GM12878 (cell line): ENCODE measurements at regions not wholly inside any gene's neighbourhood (a gene's known extent, or its start where the extent isn't known, plus 50 kb on each side); places are given as distances from the start of the nearest gene placed in this dataset.

ENCODE experiments used
- ATAC-seq: fragments of 200-7000 bp; cut with Tn5 transposase; 3 replicates; pipeline ENCODE4 v1.9.1; 2020; ENCODE audit warnings: mild to moderate bottlenecking, moderate library complexity
- BruUV-seq: library from RNA; stranded (reverse); fragments of 400-500 nt; replicated peaks from 2 replicates; lab custom pipeline; 2021; lab: Mats Ljungman, UMichigan
- CTCF ChIA-PET: fragments of 300-600 bp; sonication (Branson Sonifier 250); formaldehyde crosslinking; extraction: SDS; loops from one replicate; lab custom pipeline; 2021; ENCODE audit warnings: inconsistent platforms; lab: Yijun Ruan, JAX
- POLR2A ChIA-PET: fragments of 350-600 bp; formaldehyde crosslinking; extraction: SDS; loops from one replicate; lab custom pipeline; 2021; ENCODE audit warnings: inconsistent platforms; lab: Charles Lee
- RAD21 ChIA-PET: fragments of 300-600 bp; sonication (Branson Sonifier 250); formaldehyde crosslinking; loops from one replicate; lab custom pipeline; 2023; ENCODE audit warnings: antibody characterized with exemption; ENCODE audit not compliant: unreplicated experiment; lab: Charles Lee
- SMC1A ChIA-PET: fragments of 300-600 bp; sonication (Branson Sonifier 250); formaldehyde crosslinking; loops from one replicate; lab custom pipeline; 2023; ENCODE audit not compliant: unreplicated experiment, uncharacterized antibody; lab: Charles Lee
- DNase-seq: peaks from one replicate; pipeline ENCODE4 v3.0.0-alpha.2; 2011; ENCODE audit warnings: low read depth, low spot score
- FAIRE-seq: peaks from 3 replicates; lab custom pipeline; 2011; peaks lifted over from hg19 to GRCh38; lab: Jason Lieb, UNC
- H2AFZ ChIP-seq: 2 replicates; pipeline ENCODE4 v1.6.0; 2011; ENCODE audit warnings: low read depth, low read length, control low read depth; ENCODE audit not compliant: control insufficient read depth
- H3K27ac ChIP-seq: 2 replicates; pipeline ENCODE4 v1.5.1; 2011; ENCODE audit warnings: control low read depth; ENCODE audit not compliant: control insufficient read depth, insufficient read depth
- H3K27me3 ChIP-seq, 2 experiments: replicated peaks in 1 of 2; 2 replicates each; pipeline versions ENCODE4 v1.6.0 to v1.6.1; 2011; ENCODE audit warnings: low read length in 1 of 2; ENCODE audit not compliant: control insufficient read depth in 2 of 2, insufficient read depth in 2 of 2
- H3K36me3 ChIP-seq, 2 experiments: 2 replicates each; pipeline ENCODE4 v1.5.1; 2011; ENCODE audit warnings: low read length in 1 of 2; ENCODE audit not compliant: control insufficient read depth in 2 of 2, insufficient read depth in 2 of 2
- H3K4me1 ChIP-seq: 2 replicates; pipeline ENCODE4 v1.6.1; 2011; ENCODE audit warnings: mild to moderate bottlenecking, low read length, moderate library complexity, mixed read lengths; ENCODE audit not compliant: control insufficient read depth, insufficient read depth
- H3K4me2 ChIP-seq: 2 replicates; pipeline ENCODE4 v1.6.0; 2011; ENCODE audit warnings: control low read depth; ENCODE audit not compliant: control insufficient read depth, insufficient read depth
- H3K4me3 ChIP-seq: fragments of 200-600 bp; sonication (generic); 2 replicates; pipeline ENCODE4 v1.5.1; 2016
- H3K79me2 ChIP-seq: 2 replicates; pipeline ENCODE4 v1.6.0; 2011; ENCODE audit warnings: low read length; ENCODE audit not compliant: control insufficient read depth, insufficient read depth
- H3K9ac ChIP-seq: 2 replicates; pipeline ENCODE4 v1.8.0; 2011; ENCODE audit warnings: low read length, control low read depth, mixed read lengths; ENCODE audit not compliant: control insufficient read depth, insufficient read depth
- H3K9me3 ChIP-seq: replicated peaks from 3 replicates; pipeline ENCODE4 v1.5.1; 2011; ENCODE audit warnings: mild to moderate bottlenecking, low read length; ENCODE audit not compliant: control insufficient read depth, insufficient read depth
- H4K20me1 ChIP-seq: 2 replicates; pipeline ENCODE4 v1.6.0; 2011; ENCODE audit not compliant: control insufficient read depth, insufficient read depth
- CHD4 ChIP-seq: fragments of 200-600 bp; sonication (generic); IDR thresholded peaks from 2 replicates; pipeline ENCODE4 v1.6.1; 2016; ENCODE audit warnings: mild to moderate bottlenecking
- CTCF ChIP-seq, 3 experiments: IDR thresholded peaks in 2 of 3; conservative IDR thresholded peaks in 1 of 3; 2 replicates each; pipeline ENCODE4 v1.5.1; 2011; ENCODE audit warnings: low read depth in 3 of 3, low read length in 3 of 3, mild to moderate bottlenecking in 3 of 3, control low read depth in 2 of 3, moderate library complexity in 2 of 3, inconsistent platforms in 1 of 3, mixed read lengths in 1 of 3; ENCODE audit not compliant: control insufficient read depth in 2 of 3, insufficient read depth in 1 of 3; ENCODE audit errors: extremely low read depth in 1 of 3
- EP300 ChIP-seq, 2 experiments: fragments of 150-350 bp in 1 of 2; IDR thresholded peaks; 2 replicates each; pipeline ENCODE4 v1.6.1; 2011 to 2012; ENCODE audit warnings: low read depth in 2 of 2, low read length in 2 of 2, borderline replicate concordance in 1 of 2, improper control_type of control experiment in 1 of 2, inconsistent platforms in 1 of 2; ENCODE audit not compliant: control insufficient read depth in 1 of 2
- FOS ChIP-seq: IDR thresholded peaks from 3 replicates; pipeline ENCODE4 v1.6.1; 2011; ENCODE audit warnings: borderline replicate concordance; ENCODE audit not compliant: insufficient read length; ENCODE audit errors: extremely low read depth
- FOXK2 ChIP-seq: fragments of 450-650 bp; IDR thresholded peaks from 2 replicates; pipeline ENCODE4 v1.6.1; 2017; ENCODE audit warnings: mild to moderate bottlenecking, moderate library complexity
- HDGF ChIP-seq: fragments of 450-650 bp; IDR thresholded peaks from 2 replicates; pipeline ENCODE4 v1.6.1; 2016; ENCODE audit warnings: antibody characterized with exemption
- KAT2A ChIP-seq: conservative IDR thresholded peaks from 2 replicates; pipeline ENCODE4 v1.6.1; 2011; ENCODE audit warnings: low read depth, low read length; ENCODE audit not compliant: control insufficient read depth
- MTA2 ChIP-seq: fragments of 450-650 bp; IDR thresholded peaks from 2 replicates; pipeline ENCODE4 v1.6.1; 2016; ENCODE audit warnings: low read depth, mild to moderate bottlenecking, moderate library complexity
- RB1 ChIP-seq: fragments of 450-650 bp; formaldehyde crosslinking; IDR thresholded peaks from 2 replicates; pipeline ENCODE4 v1.6.1; 2017; ENCODE audit warnings: mild to moderate bottlenecking, borderline replicate concordance
- SMC3 ChIP-seq: IDR thresholded peaks from 2 replicates; pipeline ENCODE4 v1.6.1; 2011; ENCODE audit warnings: low read length, improper control_type of control experiment, borderline replicate concordance
- SPI1 ChIP-seq: IDR thresholded peaks from 2 replicates; pipeline ENCODE4 v1.6.1; 2011; ENCODE audit warnings: low read depth, mild to moderate bottlenecking, low read length, moderate library complexity, borderline replicate concordance; ENCODE audit not compliant: insufficient read depth
- TCF12 ChIP-seq: IDR thresholded peaks from 2 replicates; pipeline ENCODE4 v1.6.1; 2011; ENCODE audit warnings: low read depth, mild to moderate bottlenecking, low read length
- TCF3 ChIP-seq: IDR thresholded peaks from 2 replicates; pipeline ENCODE4 v1.6.1; 2012; ENCODE audit warnings: low read depth, mild to moderate bottlenecking, low read length, borderline replicate concordance; ENCODE audit not compliant: insufficient read depth
- TCF7 ChIP-seq: IDR thresholded peaks from 2 replicates; pipeline ENCODE4 v1.6.1; 2014; ENCODE audit warnings: antibody characterized with exemption, borderline replicate concordance
- ZNF24 ChIP-seq: fragments of 450-650 bp; IDR thresholded peaks from 2 replicates; pipeline ENCODE4 v1.6.1; 2017; ENCODE audit warnings: antibody characterized with exemption, mild to moderate bottlenecking
- WGBS: methylation state at CpG from one replicate; pipeline ENCODE4 v1.1.6; 2016; ENCODE audit warnings: low lambda C conversion rate; ENCODE audit not compliant: insufficient replicate concordance, insufficient coverage; ENCODE audit errors: missing lambda C conversion rate; 5-methylcytosine and 5-hydroxymethylcytosine counted together
- in situ Hi-C: fragments of 300-500 bp; cut with MboI; formaldehyde crosslinking; loops from 9 replicates; pipeline ENCODE4 v1.14.3; 2018; ENCODE audit warnings: mixed read lengths
- intact Hi-C: fragments of 100-400 bp; cut with micrococcal nuclease; formaldehyde crosslinking; loops from one replicate; pipeline ENCODE4 v1.14.2; 2022; ENCODE audit not compliant: unreplicated experiment
- TF ChIP-seq, protein P1 (sequence below): fragments of 450-650 bp; IDR thresholded peaks from 2 replicates; pipeline ENCODE4 v1.6.1; 2017; ENCODE audit warnings: mild to moderate bottlenecking, low read depth, inconsistent platforms; ENCODE audit not compliant: poor library complexity, severe bottlenecking
- TF ChIP-seq, protein P2 (sequence below): fragments of 450-650 bp; IDR thresholded peaks from 2 replicates; pipeline ENCODE4 v1.6.1; 2017; ENCODE audit warnings: mild to moderate bottlenecking, moderate library complexity

- Histone ChIP-seq H3K9me3 (peaks cover 1% of the 10 kb centered on the region; the same call in 1 of the 3 replicates), H3K27ac (no peak overlapping the region), H3K4me3 (no peak overlapping the region), H2AFZ (no peak overlapping the region), H3K4me1 (no peaks in the 10 kb centered on the region), H3K4me2 (no peak overlapping the region), H3K36me3 (no peaks in the 10 kb centered on the region), H3K27me3 (no peaks in the 10 kb centered on the region), H3K79me2 (no peaks in the 10 kb centered on the region), H3K9ac (no peak overlapping the region), H4K20me1 (no peaks in the 10 kb centered on the region)
- ChIA-PET SMC1A (no interaction called here), POLR2A (no interaction called here), CTCF (no interaction called here), RAD21 (no interaction called here)
- no peak for ATAC-seq
- intact Hi-C loops: no loop called here
- no peak for DNase-seq
- 27% methylated on average over 2 of the region's 2 CpGs for WGBS
- FAIRE-seq: no peak
- in situ Hi-C loops: no loop called here
- BruUV-seq: no TSS peak
- TF ChIP-seq FOXK2 (no peak), RB1 (no peak), TCF3 (no peak), FOS (no peak), ZNF24 (no peak), SMC3 (no peak), HDGF (no peak), CTCF (IDR thresholded peaks at IDR 0.05 in 2 of 3, conservative IDR thresholded peaks at IDR 0.05 in 1 of 3; ENCODE audit: control insufficient read depth in 2 of 3, extremely low read depth in 1 of 3, insufficient read depth in 1 of 3, low read depth in 3 of 3, low read length in 3 of 3) (no peak), TCF12 (no peak), SPI1 (no peak), KAT2A (no peak), MTA2 (no peak), EP300 (IDR thresholded peaks at IDR 0.05; ENCODE audit: borderline replicate concordance in 1 of 2, control insufficient read depth in 1 of 2, low read depth in 2 of 2, low read length in 2 of 2) (no peak), TCF7 (no peak), CHD4 (no peak)
- TF ChIP-seq, protein P1, sequence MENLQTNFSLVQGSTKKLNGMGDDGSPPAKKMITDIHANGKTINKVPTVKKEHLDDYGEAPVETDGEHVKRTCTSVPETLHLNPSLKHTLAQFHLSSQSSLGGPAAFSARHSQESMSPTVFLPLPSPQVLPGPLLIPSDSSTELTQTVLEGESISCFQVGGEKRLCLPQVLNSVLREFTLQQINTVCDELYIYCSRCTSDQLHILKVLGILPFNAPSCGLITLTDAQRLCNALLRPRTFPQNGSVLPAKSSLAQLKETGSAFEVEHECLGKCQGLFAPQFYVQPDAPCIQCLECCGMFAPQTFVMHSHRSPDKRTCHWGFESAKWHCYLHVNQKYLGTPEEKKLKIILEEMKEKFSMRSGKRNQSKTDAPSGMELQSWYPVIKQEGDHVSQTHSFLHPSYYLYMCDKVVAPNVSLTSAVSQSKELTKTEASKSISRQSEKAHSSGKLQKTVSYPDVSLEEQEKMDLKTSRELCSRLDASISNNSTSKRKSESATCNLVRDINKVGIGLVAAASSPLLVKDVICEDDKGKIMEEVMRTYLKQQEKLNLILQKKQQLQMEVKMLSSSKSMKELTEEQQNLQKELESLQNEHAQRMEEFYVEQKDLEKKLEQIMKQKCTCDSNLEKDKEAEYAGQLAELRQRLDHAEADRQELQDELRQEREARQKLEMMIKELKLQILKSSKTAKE: no peak
- TF ChIP-seq, protein P2, sequence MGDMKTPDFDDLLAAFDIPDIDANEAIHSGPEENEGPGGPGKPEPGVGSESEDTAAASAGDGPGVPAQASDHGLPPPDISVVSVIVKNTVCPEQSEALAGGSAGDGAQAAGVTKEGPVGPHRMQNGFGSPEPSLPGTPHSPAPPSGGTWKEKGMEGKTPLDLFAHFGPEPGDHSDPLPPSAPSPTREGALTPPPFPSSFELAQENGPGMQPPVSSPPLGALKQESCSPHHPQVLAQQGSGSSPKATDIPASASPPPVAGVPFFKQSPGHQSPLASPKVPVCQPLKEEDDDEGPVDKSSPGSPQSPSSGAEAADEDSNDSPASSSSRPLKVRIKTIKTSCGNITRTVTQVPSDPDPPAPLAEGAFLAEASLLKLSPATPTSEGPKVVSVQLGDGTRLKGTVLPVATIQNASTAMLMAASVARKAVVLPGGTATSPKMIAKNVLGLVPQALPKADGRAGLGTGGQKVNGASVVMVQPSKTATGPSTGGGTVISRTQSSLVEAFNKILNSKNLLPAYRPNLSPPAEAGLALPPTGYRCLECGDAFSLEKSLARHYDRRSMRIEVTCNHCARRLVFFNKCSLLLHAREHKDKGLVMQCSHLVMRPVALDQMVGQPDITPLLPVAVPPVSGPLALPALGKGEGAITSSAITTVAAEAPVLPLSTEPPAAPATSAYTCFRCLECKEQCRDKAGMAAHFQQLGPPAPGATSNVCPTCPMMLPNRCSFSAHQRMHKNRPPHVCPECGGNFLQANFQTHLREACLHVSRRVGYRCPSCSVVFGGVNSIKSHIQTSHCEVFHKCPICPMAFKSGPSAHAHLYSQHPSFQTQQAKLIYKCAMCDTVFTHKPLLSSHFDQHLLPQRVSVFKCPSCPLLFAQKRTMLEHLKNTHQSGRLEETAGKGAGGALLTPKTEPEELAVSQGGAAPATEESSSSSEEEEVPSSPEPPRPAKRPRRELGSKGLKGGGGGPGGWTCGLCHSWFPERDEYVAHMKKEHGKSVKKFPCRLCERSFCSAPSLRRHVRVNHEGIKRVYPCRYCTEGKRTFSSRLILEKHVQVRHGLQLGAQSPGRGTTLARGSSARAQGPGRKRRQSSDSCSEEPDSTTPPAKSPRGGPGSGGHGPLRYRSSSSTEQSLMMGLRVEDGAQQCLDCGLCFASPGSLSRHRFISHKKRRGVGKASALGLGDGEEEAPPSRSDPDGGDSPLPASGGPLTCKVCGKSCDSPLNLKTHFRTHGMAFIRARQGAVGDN: no peak
Measured at GRCh38 chr15:96207377-96208006, 123.0 kb upstream of the NR2F2 start.
